IMR-90 (cell line): ENCODE measurements at regions not wholly inside any gene's neighbourhood (a gene's known extent, or its start where the extent isn't known, plus 50 kb on each side); places are given as distances from the start of the nearest gene placed in this dataset.

ENCODE experiments used
- BHLHE40 ChIP-seq: fragments of 150-350 bp; IDR thresholded peaks from 2 replicates; pipeline ENCODE4 v1.6.1; 2016; ENCODE audit warnings: mild to moderate bottlenecking, low read depth, low read length
- CEBPB ChIP-seq: IDR thresholded peaks from 2 replicates; pipeline ENCODE4 v1.6.1; 2012; ENCODE audit warnings: low read depth, low read length, improper control_type of control experiment
- CTCF ChIP-seq: conservative IDR thresholded peaks from 2 replicates; pipeline ENCODE4 v1.5.1; 2012; ENCODE audit warnings: mild to moderate bottlenecking, low read depth, low read length, improper control_type of control experiment
- NFE2L2 ChIP-seq: fragments of 150-350 bp; IDR thresholded peaks from 2 replicates; pipeline ENCODE4 v1.6.1; 2016; ENCODE audit warnings: low read depth, mild to moderate bottlenecking, low read length
- POLR2A ChIP-seq: IDR thresholded peaks from 2 replicates; pipeline ENCODE4 v1.6.1; 2012; ENCODE audit warnings: mild to moderate bottlenecking, low read depth, low read length
- RCOR1 ChIP-seq: IDR thresholded peaks from 2 replicates; pipeline ENCODE4 v1.6.1; 2012; ENCODE audit warnings: mild to moderate bottlenecking, low read length, improper control_type of control experiment; ENCODE audit not compliant: insufficient replicate concordance
- RFX5 ChIP-seq: IDR thresholded peaks from 2 replicates; pipeline ENCODE4 v1.8.0; 2012; ENCODE audit warnings: low read depth, mild to moderate bottlenecking, low read length, moderate library complexity
- TF ChIP-seq, protein P1 (sequence below): fragments of 150-350 bp; IDR thresholded peaks from 2 replicates; pipeline ENCODE4 v1.6.1; 2017; ENCODE audit warnings: mild to moderate bottlenecking, antibody characterized with exemption, low read length, low read depth
- TF ChIP-seq, protein P2 (sequence below): fragments of 150-350 bp; IDR thresholded peaks from 2 replicates; pipeline ENCODE4 v1.6.1; 2016; ENCODE audit warnings: low read depth, mild to moderate bottlenecking, low read length, moderate library complexity, borderline replicate concordance

DNA sequence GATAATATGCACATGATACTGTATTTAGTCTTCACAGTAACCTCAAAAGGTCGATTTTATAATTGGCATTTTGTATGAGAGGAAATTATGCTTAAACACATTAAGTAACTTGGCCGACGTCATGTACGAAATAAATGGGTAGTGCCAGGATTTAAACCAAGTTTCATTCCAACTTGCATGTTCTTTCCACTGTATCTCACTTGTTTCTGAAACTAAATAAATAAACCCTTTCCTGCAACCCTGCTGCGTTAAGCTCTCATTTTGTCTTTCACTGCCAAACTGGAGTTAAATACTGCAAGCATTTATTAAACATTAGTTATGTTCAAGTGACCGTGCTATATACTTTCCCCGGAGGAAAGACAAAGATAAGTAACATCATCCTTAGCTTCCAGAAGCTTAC, 293.9 kb upstream of the PRKD1 start:
- TF ChIP-seq CTCF (no peak), CEBPB (no peak), POLR2A (no peak), NFE2L2 (no peak), RFX5 (no peak), RCOR1 (no peak), BHLHE40 (no peak)
- TF ChIP-seq, protein P1, sequence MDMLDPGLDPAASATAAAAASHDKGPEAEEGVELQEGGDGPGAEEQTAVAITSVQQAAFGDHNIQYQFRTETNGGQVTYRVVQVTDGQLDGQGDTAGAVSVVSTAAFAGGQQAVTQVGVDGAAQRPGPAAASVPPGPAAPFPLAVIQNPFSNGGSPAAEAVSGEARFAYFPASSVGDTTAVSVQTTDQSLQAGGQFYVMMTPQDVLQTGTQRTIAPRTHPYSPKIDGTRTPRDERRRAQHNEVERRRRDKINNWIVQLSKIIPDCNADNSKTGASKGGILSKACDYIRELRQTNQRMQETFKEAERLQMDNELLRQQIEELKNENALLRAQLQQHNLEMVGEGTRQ, result no peak
- TF ChIP-seq, protein P2, sequence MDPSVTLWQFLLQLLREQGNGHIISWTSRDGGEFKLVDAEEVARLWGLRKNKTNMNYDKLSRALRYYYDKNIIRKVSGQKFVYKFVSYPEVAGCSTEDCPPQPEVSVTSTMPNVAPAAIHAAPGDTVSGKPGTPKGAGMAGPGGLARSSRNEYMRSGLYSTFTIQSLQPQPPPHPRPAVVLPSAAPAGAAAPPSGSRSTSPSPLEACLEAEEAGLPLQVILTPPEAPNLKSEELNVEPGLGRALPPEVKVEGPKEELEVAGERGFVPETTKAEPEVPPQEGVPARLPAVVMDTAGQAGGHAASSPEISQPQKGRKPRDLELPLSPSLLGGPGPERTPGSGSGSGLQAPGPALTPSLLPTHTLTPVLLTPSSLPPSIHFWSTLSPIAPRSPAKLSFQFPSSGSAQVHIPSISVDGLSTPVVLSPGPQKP, result no peak
